DMS53 treated with DMSO at 0.1 percent for 48 hours (cell line): ENCODE measurements at regions not wholly inside any gene's neighbourhood (a gene's known extent, or its start where the extent isn't known, plus 50 kb on each side); places are given as distances from the start of the nearest gene placed in this dataset.

Experiments
- DNase-seq: peaks from one replicate; lab custom pipeline; 2025; ENCODE audit not compliant: unreplicated experiment; lab: John Stamatoyannopoulos, UW

GRCh38 chr3:182732232-182733015 lies 60.9 kb upstream of the ATP11B start:
- DNase-seq, result no peak

DNA sequence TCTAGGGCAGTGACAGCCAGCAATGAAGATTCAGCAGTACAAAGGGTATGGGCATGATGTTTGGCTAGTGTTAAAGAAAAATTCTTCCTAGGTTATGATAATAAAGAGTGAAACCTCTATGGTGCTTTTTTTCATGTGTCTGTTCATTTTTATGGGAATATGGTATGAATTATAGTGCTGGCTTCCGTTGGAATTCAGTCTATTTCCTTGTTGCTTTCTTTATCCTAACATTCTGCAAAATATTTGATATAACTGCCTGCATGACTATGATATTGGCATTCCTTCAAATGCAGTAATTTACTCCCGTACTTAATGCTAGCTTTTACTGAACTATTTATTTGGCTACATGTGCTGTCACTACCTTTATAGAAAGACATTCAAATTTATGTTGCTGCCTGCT lies 57.6 kb upstream of the ATP11B start:
- no peak for DNase-seq

DNA sequence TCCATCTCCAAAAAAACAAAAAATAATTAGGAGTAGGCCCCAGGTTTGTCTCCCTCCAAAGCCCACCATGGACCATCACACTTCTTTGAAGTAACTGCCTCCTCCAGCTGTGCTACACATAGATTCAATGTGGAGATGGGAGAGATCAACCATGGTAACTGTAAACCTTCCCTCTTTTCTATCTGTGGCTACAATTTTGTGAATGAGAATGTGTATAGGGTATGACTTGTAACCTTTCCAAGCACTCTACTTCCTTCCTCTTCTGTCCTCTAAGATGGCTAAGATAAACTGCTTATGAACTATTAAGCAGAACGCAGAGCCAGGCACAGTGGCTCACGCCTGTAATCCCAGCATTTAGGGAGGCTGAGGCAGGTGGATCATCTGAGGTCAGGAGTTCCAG lies 55.5 kb upstream of the ATP11B start:
- no peak for DNase-seq

DNA sequence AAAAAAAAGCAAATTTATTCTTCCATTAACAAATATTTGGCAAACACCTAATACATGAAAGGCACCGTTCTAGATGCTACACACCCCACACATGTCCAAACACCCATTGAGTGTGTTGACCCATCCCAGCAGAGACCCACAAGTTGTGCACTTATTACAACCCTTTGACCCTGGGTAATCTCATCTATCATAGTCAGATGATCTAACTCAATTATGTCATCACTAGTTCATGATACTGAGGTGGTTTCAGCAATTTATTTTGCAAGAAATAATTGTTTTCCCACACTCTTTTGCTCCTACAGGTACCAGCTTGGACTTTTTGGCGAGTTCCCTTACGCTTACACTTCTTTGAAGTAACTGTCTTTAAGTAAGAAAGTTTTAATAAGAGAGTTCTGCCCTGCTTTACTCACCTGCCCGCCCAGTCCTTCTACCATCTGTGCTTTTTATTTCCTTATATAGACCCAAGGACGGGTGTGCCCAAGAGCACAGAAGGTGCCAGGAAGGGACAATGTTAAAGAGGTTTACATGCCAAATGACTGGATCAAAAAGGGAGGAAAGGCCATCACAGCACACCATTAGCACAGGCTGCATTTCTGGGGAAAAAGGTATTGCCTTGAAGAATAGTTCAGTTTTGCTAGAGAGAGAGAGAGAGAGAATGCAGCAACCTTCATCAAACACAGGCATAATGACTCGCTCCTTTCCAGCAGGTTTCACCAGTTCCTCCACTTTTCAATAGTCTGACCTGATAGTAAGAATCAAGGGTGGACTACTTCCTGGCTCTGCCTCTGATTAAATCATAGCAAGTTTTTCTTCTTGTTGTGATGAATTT lies 54.5 kb upstream of the ATP11B start:
- DNase-seq, result peak; percentile 90

GRCh38 chr3:182739619-182740018 lies 53.7 kb upstream of the ATP11B start:
- DNase-seq, result peak; percentile 44

GRCh38 chr3:182740710-182741109 lies 52.6 kb upstream of the ATP11B start:
- DNase-seq, result peak; percentile 83

DNA sequence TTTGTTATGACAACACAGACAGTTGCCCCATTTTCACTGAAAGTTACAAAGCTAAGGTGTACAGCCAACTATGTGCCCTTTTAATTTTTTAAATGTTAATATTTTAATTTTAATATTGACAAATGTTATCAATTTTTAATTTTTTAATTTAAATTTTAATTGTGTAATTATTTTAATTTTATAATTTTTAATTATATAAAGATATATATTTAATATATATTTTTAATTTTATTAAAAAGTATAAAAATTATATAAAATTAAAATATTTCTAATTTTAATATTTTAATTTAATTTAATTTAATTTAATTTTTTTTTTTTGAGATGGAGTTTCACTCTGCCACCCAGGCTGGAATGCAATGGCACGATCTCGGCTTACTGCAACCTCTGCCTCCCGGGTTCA lies 52.1 kb upstream of the ATP11B start:
- no peak for DNase-seq
